ENCODE measurements at regions not wholly inside any gene's neighbourhood (a gene's known extent, or its start where the extent isn't known, plus 50 kb on each side); places are given as distances from the start of the nearest gene placed in this dataset.

GRCh38 chr2:8133913-8134472 is 547.9 kb upstream of the ID2 start:
- DNase-seq = no peak
- peaks cover 2% of the 10 kb centered on the region for H3K9me3 Mint-ChIP-seq (ENCODE audit: unreplicated experiment)
- ChIA-PET POLR2A (no interaction called here), CTCF (no interaction called here)
- Histone ChIP-seq H3K36me3 (ENCODE audit: control insufficient read depth, insufficient read depth, low read length) (no peaks in the 10 kb centered on the region), H3K27me3 (replicated peaks; ENCODE audit: control insufficient read depth, insufficient read depth, low read length) (no peaks in the 10 kb centered on the region), H3K4me1 (peaks cover 7% of the 10 kb centered on the region; the same call in 1 of the 2 replicates), H3K4me3 (ENCODE audit: low read depth, low read length) (no peak overlapping the region), H3K9me3 (no peaks in the 10 kb centered on the region)
- peaks cover 5% of the 10 kb centered on the region for H3K4me1 Mint-ChIP-seq (ENCODE audit: low read depth, unreplicated experiment)
- H3K36me3 Mint-ChIP-seq (ENCODE audit: insufficient read depth, unreplicated experiment) = no peaks in the 10 kb centered on the region
- H3K27ac Mint-ChIP-seq (ENCODE audit: unreplicated experiment) = no peak overlapping the region
- intact Hi-C loops (cut with micrococcal nuclease; ENCODE audit: unreplicated experiment) = no loop called here
- H3K4me3 Mint-ChIP-seq (ENCODE audit: unreplicated experiment) = no peak overlapping the region
- TF ChIP-seq CTCF (IDR thresholded peaks at IDR 0.05; ENCODE audit: insufficient read depth in 1 of 2, low read depth in 1 of 2, low read length in 1 of 2, severe bottlenecking in 1 of 2, unreplicated experiment in 1 of 2) = no peak
- no TSS peak for BruUV-seq (replicated peaks)
- no peaks in the 10 kb centered on the region for H3K27me3 Mint-ChIP-seq (ENCODE audit: insufficient read depth, unreplicated experiment)

GRCh38 chr2:8134473-8134932 is 547.4 kb upstream of the ID2 start:
- TF ChIP-seq CTCF (IDR thresholded peaks at IDR 0.05; ENCODE audit: insufficient read depth in 1 of 2, low read depth in 1 of 2, low read length in 1 of 2, severe bottlenecking in 1 of 2, unreplicated experiment in 1 of 2) = no peak
- peaks cover 6% of the 10 kb centered on the region for H3K9me3 Mint-ChIP-seq (ENCODE audit: unreplicated experiment)
- H3K4me1 Mint-ChIP-seq (ENCODE audit: low read depth, unreplicated experiment) = peaks cover 10% of the 10 kb centered on the region
- Histone ChIP-seq H3K4me3 (ENCODE audit: low read depth, low read length) (no peak overlapping the region), H3K36me3 (ENCODE audit: control insufficient read depth, insufficient read depth, low read length) (no peaks in the 10 kb centered on the region), H3K27me3 (replicated peaks; ENCODE audit: control insufficient read depth, insufficient read depth, low read length) (no peaks in the 10 kb centered on the region), H3K9me3 (no peaks in the 10 kb centered on the region), H3K4me1 (peaks cover 7% of the 10 kb centered on the region; the same call in 1 of the 2 replicates)
- H3K27ac Mint-ChIP-seq (ENCODE audit: unreplicated experiment) = no peak overlapping the region
- H3K4me3 Mint-ChIP-seq (ENCODE audit: unreplicated experiment) = no peak overlapping the region
- no TSS peak for BruUV-seq (replicated peaks)
- DNase-seq = no peak
- no peaks in the 10 kb centered on the region for H3K27me3 Mint-ChIP-seq (ENCODE audit: insufficient read depth, unreplicated experiment)
- POLR2A ChIA-PET = no interaction called here
- intact Hi-C loops (cut with micrococcal nuclease; ENCODE audit: unreplicated experiment) = no loop called here
- CTCF ChIA-PET = no interaction called here
- no peaks in the 10 kb centered on the region for H3K36me3 Mint-ChIP-seq (ENCODE audit: insufficient read depth, unreplicated experiment)

- CTCF ChIA-PET = no interaction called here
- POLR2A ChIA-PET = no interaction called here
- intact Hi-C loops (cut with micrococcal nuclease; ENCODE audit: unreplicated experiment) = no loop called here
- Histone ChIP-seq H3K4me1 (peaks cover 7% of the 10 kb centered on the region; the same call in 1 of the 2 replicates), H3K27me3 (replicated peaks; ENCODE audit: control insufficient read depth, insufficient read depth, low read length) (no peaks in the 10 kb centered on the region), H3K9me3 (no peaks in the 10 kb centered on the region), H3K4me3 (ENCODE audit: low read depth, low read length) (no peak overlapping the region), H3K36me3 (ENCODE audit: control insufficient read depth, insufficient read depth, low read length) (no peaks in the 10 kb centered on the region)
- H3K4me3 Mint-ChIP-seq (ENCODE audit: unreplicated experiment) = no peak overlapping the region
- no peak overlapping the region for H3K27ac Mint-ChIP-seq (ENCODE audit: unreplicated experiment)
- peaks cover 11% of the 10 kb centered on the region for H3K4me1 Mint-ChIP-seq (ENCODE audit: low read depth, unreplicated experiment)
- no peaks in the 10 kb centered on the region for H3K27me3 Mint-ChIP-seq (ENCODE audit: insufficient read depth, unreplicated experiment)
- BruUV-seq (replicated peaks) = no TSS peak
- no peaks in the 10 kb centered on the region for H3K36me3 Mint-ChIP-seq (ENCODE audit: insufficient read depth, unreplicated experiment)
- no peak for TF ChIP-seq CTCF (IDR thresholded peaks at IDR 0.05; ENCODE audit: insufficient read depth in 1 of 2, low read depth in 1 of 2, low read length in 1 of 2, severe bottlenecking in 1 of 2, unreplicated experiment in 1 of 2)
- DNase-seq = no peak
- peaks cover 6% of the 10 kb centered on the region for H3K9me3 Mint-ChIP-seq (ENCODE audit: unreplicated experiment)
Observed at GRCh38 chr2:8134985-8135682, 546.7 kb upstream of the ID2 start.

Measured in Caco-2 (cell line).